ENCODE measurements at regions not wholly inside any gene's neighbourhood (a gene's known extent, or its start where the extent isn't known, plus 50 kb on each side); places are given as distances from the start of the nearest gene placed in this dataset.

DNA sequence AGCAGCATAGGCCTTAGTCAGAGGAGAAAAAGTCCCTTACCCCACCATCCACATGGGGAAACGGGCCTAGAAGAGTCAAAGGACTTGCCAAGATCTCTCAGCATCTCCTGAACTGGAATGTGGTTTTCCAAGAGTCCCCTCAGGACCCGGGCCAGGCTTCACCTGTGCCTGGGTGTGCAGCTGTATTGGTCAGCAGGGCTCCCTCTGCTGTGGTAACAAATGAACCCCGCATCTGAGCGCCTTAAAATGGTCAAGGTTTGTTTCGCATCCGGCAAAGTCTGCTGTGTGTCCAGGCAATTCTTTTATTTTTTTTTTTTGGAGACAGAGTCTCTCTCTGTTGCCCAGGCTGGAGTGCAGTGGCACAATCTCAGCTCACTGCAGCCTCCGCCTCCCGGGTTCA lies 168.0 kb upstream of the IER5L start:
- peak overlapping the region in 3 of 5 donors; percentile 9 to 82 (median 76) for H3K27ac ChIP-seq

DNA sequence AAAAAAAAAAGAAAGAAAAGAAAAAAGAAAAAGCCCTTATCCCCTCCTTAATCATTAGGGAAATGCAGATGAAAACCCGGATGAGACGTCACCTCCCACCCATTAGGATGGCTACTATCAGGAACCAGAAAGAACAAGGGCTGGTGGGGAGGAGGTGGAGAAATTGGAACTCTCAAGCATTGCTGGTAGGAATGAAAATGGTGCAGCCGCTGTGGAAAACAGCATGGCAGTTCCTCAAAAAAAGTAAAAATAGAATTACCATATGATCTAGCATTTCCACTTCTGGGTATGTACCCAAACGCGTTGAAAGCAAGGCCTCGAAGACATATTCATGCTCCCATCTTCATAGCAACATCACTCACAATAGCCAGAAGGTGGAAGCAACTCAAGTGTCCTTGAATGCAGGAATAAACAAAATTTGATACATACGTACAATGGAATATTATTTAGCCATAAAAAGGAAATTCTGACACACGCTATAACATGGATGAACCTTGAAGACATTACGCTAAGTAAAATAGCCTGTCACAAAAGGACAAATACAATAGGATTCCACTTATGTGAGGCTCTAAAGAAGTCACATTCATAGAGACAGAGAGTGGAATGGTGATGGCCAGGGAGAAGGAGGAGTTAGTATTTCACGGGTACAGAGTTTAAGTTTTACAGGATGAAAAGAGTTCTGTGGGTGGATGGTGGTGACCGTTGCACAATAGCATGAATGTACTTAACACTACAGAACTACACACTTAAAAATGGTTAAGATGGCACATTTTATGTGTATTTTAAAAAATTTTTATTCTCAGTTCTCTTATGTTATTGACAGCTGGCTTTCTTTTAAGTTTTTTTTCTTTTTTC lies 166.8 kb upstream of the IER5L start:
- Histone ChIP-seq H3K27me3 (no peaks in the 10 kb centered on the region), H3K4me1 (peaks cover 3 to 52% (median 8%) of the 10 kb centered on the region in 4 donors), H3K4me3 (no peak overlapping the region), H3K9me3 (no peaks in the 10 kb centered on the region), H3K36me3 (no peaks in the 10 kb centered on the region), H3K27ac (peak overlapping the region in 3 of 5 donors; percentile 18 to 82 (median 76))
- DNase-seq, result no peak
- 83 to 90% (median 84%) methylated on average over 11 of the region's 11 CpGs for WGBS, 5 donors
- TF ChIP-seq POLR2AphosphoS5 (IDR thresholded peaks at IDR 0.05) (no peak), EP300 (IDR thresholded peaks at IDR 0.05) (no peak), POLR2A (IDR thresholded peaks at IDR 0.05) (no peak)
- TF ChIP-seq, protein P1, sequence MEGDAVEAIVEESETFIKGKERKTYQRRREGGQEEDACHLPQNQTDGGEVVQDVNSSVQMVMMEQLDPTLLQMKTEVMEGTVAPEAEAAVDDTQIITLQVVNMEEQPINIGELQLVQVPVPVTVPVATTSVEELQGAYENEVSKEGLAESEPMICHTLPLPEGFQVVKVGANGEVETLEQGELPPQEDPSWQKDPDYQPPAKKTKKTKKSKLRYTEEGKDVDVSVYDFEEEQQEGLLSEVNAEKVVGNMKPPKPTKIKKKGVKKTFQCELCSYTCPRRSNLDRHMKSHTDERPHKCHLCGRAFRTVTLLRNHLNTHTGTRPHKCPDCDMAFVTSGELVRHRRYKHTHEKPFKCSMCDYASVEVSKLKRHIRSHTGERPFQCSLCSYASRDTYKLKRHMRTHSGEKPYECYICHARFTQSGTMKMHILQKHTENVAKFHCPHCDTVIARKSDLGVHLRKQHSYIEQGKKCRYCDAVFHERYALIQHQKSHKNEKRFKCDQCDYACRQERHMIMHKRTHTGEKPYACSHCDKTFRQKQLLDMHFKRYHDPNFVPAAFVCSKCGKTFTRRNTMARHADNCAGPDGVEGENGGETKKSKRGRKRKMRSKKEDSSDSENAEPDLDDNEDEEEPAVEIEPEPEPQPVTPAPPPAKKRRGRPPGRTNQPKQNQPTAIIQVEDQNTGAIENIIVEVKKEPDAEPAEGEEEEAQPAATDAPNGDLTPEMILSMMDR (IDR thresholded peaks at IDR 0.05), result no peak
- intact Hi-C loops (cut with DNase I; ENCODE audit: low total_unique reads), result no loop called here

More for the DNA sequence above, 168.0 kb upstream of the IER5L start:
- H3K36me3 ChIP-seq, result no peaks in the 10 kb centered on the region
- H3K27me3 ChIP-seq, result no peaks in the 10 kb centered on the region
- H3K9me3 ChIP-seq, result no peaks in the 10 kb centered on the region
- H3K4me3 ChIP-seq, result no peak overlapping the region
- WGBS, 5 donors, result 92 to 95% (median 94%) methylated on average over 6 to 8 of the region's 8 CpGs
- peaks cover 3 to 53% (median 11%) of the 10 kb centered on the region in 4 donors for H3K4me1 ChIP-seq
- DNase-seq, result no peak
- intact Hi-C loops (cut with DNase I; ENCODE audit: low total_unique reads), result no loop called here
- TF ChIP-seq POLR2AphosphoS5 (IDR thresholded peaks at IDR 0.05) (no peak), POLR2A (IDR thresholded peaks at IDR 0.05) (no peak), EP300 (IDR thresholded peaks at IDR 0.05) (no peak)
- TF ChIP-seq, protein P1 (IDR thresholded peaks at IDR 0.05), result no peak

DNA sequence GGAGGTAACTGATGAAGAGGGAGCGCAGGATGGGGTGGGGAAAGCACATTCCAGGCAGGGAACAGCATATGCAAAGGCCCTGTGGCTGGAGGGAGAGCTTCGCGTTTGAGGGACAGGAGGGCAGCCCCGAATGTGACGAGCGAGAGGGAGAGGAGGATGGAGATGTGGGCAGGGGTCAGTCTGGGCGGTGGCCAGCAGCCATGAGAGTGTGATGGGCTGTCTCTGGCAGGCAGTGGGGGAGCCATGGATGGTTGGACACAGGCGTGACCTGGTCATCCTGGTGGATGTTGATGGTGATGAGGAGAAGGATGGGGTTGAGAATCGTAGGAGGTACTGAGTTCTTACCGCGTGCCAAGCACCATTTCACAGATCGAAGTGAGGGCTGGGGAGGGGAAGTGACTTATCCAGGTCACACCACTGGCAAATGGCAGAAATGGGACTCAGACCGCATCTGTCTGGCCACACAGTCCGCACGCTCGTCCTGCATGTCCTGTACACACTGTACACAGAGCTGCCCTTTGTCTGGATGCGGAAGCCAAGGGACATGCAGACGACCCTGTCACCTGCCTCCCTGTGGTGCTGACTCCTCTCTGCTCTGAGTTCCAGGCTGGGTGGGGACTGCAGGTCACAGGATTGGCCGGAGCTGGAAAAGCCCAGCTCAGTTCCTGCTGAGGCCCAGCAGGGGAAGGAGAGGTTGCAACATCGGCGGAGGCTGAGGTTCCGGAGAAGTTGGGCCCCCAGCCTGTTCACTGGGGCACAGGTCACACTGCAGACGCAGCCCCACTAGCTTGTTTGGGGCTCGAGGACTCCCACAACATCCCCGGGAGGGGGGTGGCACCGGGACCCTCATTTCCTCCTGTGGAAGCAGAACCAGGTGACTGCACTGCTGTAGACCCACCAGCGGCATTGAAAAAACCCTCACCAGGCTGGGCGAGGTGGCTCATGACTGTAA lies 165.6 kb upstream of the IER5L start:
- 62 to 70% (median 67%) methylated on average over 25 to 28 of the region's 28 CpGs for WGBS, 5 donors
- intact Hi-C loops (cut with DNase I; ENCODE audit: low total_unique reads), result no loop called here

DNA sequence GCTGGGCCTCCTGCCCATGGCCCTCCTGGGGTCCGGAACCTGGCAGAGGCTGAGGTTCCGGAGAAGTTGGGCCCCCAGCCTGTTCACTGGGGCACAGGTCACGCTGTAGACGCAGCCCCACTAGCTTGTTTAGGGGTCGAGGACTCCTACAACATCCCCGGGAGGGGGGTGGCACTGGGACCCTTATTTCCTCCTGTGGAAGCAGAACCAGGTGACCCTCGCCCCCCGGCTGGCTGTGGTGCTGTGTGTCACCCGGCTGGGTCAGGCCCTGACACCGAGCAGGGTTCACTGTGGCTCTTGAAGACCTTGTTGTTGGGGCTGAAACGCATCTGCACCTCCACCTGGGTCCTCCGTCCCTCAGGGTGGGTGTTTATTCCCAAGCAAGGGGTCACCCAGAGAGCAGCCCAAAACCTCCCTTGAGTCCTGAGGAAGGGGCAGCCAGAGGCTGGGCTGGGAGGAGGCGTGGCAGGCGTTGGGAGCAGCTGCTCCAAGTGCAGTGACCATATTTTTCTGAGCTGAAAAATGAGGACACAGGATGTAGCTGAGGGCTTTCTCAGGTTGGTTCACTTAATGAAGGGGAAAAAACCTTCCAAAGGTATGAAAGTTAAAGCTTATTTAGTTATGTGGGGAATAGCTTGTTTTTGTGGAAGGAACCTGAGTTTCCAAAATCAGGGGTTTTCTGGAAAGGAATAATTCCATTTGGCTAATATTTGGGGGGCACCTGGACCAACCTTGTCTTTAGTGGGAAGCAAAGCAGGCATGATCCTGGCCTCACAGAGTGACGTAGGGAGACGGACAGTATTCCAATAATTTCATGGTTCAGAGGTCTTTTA lies 164.7 kb upstream of the IER5L start:
- Histone ChIP-seq H3K9me3 (no peaks in the 10 kb centered on the region), H3K4me3 (no peak overlapping the region), H3K36me3 (no peaks in the 10 kb centered on the region), H3K4me1 (peaks cover 8 to 60% (median 22%) of the 10 kb centered on the region in 4 donors), H3K27me3 (no peaks in the 10 kb centered on the region), H3K27ac (peak overlapping the region in 4 of 5 donors; percentile 38 to 82 (median 70))
- DNase-seq, result no peak
- WGBS, 5 donors, result 81 to 88% (median 86%) methylated on average over 13 to 16 of the region's 16 CpGs
- no peak for TF ChIP-seq POLR2A (IDR thresholded peaks at IDR 0.05)
- TF ChIP-seq, protein P1 (IDR thresholded peaks at IDR 0.05), result no peak
- TF ChIP-seq POLR2AphosphoS5 (IDR thresholded peaks at IDR 0.05), result no peak
- TF ChIP-seq EP300 (IDR thresholded peaks at IDR 0.05), result no peak
- intact Hi-C loops (cut with DNase I; ENCODE audit: low total_unique reads), result no loop called here

More for the DNA sequence above, 165.6 kb upstream of the IER5L start:
- DNase-seq, result peak; percentile 42 to 81
- Histone ChIP-seq H3K9me3 (no peaks in the 10 kb centered on the region), H3K4me1 (peaks cover 8 to 57% (median 18%) of the 10 kb centered on the region in 4 donors), H3K27ac (peak overlapping the region in 4 of 5 donors; percentile 38 to 82 (median 70)), H3K27me3 (no peaks in the 10 kb centered on the region), H3K4me3 (no peak overlapping the region), H3K36me3 (no peaks in the 10 kb centered on the region)
- TF ChIP-seq POLR2A (IDR thresholded peaks at IDR 0.05) (no peak), POLR2AphosphoS5 (IDR thresholded peaks at IDR 0.05) (peak in 2 of 3 donors; percentile 18 to 21)
